ENCODE measurements at regions not wholly inside any gene's neighbourhood (a gene's known extent, or its start where the extent isn't known, plus 50 kb on each side); places are given as distances from the start of the nearest gene placed in this dataset.

DNA sequence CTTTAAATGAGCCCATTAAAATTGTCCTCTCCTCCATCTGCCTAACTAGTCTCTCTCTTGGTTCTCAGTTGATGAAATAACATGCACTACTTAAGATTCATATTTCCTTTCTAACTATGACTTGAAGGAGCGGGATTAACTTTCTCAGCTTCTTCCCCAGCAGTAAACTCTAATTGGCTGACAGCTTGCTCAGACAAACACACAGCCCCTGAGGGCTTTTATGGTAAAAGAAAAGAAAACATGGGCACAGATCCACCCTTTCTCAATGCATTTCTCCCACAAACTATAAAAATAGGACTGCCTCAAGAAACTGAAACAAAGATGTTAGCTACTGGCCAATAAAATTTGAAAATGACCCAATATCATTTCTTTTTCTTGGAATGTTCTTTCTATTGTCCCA, 703.1 kb downstream of the ADGRL2 start:
- no peak for DNase-seq (ENCODE audit: low read depth in 2 of 2)

- no peak for DNase-seq (ENCODE audit: low read depth in 2 of 2)
These were observed 698.3 kb downstream of the ADGRL2 start for GRCh38 chr1:82499022-82499421.

DNA sequence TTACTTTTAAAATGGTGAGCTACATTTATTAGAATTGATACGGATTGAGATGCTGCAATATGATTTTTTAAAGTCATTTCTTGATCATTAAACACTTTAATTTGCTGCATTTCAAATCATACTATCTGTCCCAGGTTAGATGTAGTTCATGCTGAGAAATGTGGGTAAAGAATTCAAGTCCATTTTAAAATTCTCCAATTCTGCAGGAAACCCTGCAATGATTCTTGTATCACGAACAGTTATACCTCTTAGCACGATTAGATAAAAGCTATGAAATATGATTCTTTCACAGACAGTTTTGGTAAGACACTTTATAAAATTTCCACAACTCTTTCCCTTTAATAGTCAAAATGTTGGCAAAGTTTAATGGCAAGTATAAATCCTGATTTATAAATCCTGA, 693.4 kb downstream of the ADGRL2 start:
- DNase-seq (ENCODE audit: low read depth in 2 of 2) = no peak

GRCh38 chr1:82492159-82492558, 691.4 kb downstream of the ADGRL2 start:
- no peak for DNase-seq (ENCODE audit: low read depth in 2 of 2)

GRCh38 chr1:82491301-82492048, 690.7 kb downstream of the ADGRL2 start:
- DNase-seq (ENCODE audit: low read depth in 2 of 2) = peak; percentile 4 to 7

- no peak for DNase-seq (ENCODE audit: low read depth in 2 of 2)
These were observed 687.0 kb downstream of the ADGRL2 start for GRCh38 chr1:82487778-82488177.

GRCh38 chr1:82486969-82487368, 686.2 kb downstream of the ADGRL2 start:
- no peak for DNase-seq (ENCODE audit: low read depth in 2 of 2)

DNA sequence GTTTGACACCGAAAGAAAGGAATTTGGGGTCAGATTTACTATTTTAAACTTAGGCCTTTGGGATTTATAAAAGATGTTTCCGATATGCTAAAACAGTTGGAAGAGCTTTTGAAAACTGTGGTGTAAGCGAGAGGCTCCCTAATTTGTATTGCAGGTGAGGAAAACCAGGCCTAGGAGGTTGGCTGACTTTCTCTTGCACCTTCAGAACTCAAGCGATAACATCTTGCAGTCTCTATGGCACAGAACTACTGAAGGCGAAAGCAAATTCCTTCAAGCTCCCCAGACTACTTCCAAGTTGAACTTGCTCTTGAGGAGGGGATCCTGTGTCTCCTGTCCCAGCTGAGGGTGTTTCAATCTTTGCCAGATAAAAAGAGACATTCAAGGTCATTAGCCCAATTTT, 685.7 kb downstream of the ADGRL2 start:
- DNase-seq (ENCODE audit: low read depth in 2 of 2) = no peak

GRCh38 chr1:82485591-82486369, 685.0 kb downstream of the ADGRL2 start:
- peak; percentile 0 to 18 for DNase-seq (ENCODE audit: low read depth in 2 of 2)

DNA sequence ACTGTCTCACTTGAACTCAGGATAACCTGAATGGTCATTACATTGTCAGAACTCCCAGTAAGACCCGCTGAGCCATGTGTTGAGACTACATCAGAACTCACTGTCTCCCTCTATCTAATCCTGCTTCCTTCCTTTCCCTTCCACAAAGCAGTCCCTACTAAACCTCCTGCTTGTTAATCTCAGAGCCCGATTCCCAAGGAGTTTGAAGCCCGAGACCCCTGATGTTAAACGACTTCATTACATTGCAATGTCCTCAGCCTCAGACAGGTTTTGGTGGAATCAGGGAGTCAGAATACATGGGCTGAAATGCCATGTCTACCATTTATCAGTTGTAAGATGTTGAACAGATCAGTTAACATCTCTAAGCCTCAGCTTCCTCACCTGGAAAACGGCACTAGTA, 682.4 kb downstream of the ADGRL2 start:
- no peak for DNase-seq (ENCODE audit: low read depth in 2 of 2)

DNA sequence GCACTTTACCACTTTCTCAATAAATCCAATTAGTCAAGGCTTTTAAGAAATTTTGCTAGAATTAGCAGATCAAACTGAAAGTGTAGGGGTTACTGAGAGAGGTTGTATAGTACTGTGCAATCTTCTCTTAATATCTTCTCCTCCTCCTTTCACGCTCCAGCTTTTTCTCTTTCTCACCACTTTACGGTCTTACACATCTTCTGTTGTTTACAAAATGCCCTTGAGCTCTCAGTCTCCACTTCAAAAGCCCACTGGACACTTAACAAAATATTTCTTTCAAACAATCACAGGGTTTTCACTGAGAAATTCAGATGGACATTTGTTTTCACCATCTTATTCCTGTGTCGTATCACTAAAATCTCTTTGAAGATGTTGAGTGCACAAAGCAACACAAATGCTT, 678.2 kb downstream of the ADGRL2 start:
- DNase-seq (ENCODE audit: low read depth in 2 of 2) = no peak

DNA sequence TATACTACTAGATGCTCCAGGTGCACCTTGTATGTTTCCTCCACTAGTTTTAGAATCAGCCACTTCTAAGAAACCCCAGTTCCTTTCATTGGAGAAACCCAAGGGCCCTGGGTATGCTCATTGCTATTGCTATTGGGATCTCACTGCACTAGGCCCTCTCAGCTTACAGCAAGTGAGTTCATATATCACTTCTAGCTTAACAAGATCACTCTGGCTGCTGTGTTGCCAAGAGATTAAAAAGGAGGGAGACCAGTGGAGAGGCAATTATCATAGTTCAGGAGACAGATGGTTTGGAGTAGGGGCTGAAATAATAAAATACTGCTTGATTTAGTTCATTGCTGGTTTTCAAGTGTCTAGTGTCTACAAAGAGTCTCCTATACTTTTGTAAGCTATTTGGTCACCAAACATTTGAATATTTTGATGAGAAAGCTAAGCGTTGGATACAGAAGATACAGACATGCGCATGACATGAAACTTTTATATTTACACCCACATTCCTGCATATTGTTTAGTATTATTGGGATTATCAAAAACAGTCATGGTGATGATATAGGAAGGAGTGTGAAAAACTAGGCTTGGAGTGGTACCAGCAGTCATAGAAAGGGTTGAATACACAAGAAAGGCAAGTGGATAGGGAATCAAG, 671.9 kb downstream of the ADGRL2 start:
- no peak for DNase-seq (ENCODE audit: low read depth in 2 of 2)

DNA sequence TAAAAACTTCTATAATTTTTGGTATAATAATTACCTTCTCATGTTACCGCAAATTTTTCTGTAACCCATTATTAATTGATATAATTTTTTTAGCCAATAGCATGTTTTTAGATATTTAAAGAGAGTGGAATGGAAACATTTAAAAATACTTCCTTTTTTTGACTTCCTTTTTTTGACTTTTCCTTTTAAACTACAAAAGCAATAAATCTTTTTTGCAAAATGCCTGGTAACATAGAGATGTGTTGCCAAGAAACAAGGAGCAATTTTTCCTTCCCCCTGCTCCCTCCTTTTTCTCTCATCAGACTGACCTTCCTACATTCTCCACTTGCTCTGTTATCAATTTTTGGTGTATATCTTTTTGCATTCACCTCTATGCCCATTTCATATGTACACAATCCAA, 666.2 kb downstream of the ADGRL2 start:
- no peak for DNase-seq (ENCODE audit: low read depth in 2 of 2)

DNA sequence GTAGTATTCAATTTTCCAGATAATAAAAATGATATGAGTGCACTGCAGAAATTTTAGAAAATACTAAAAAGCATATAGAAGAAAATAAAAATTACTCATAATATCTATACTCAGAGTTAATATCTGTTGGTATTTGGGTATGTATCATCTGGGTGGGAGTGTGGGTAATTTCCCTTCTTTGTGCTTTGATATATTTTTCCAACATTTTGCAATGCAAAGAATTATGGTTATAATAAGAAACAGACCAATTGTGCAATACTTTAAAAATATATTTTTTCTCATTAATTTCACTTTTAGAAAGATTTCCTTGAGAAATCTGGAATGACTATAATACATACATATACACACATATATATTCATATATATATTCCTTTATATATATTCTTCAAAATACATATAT, 665.7 kb downstream of the ADGRL2 start:
- DNase-seq (ENCODE audit: low read depth in 2 of 2) = no peak

GRCh38 chr1:82465024-82465423, 664.3 kb downstream of the ADGRL2 start:
- no peak for DNase-seq (ENCODE audit: low read depth in 2 of 2)

DNA sequence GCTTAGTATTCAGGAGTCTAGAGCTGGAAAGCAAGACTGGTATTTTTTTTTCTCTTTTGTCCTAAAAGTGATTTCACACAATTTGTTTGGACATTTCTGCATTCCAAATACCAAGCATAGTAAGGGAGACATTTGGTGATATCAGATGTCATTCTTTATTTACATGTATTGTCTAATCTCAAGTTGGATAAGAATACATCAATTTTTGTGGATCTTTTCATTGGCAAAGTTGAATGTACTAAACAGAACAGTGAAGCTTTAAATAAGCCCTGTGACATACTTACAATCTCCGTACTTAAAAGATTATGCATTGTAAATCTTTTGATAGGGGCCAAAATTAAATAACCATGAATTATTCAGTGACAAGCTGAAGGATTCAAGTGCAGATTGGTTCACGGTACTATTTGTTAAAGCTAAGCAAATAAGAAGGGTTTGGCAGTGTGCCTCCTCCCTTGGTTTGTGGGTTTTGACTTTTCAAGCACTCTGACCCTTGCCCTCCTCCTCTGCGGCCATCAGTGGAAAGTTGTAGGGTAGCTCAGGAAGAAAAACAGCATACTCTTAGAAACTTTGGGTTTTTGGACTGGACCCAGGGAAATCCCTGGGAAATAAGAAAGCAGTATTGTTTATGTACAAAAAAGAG, 663.7 kb downstream of the ADGRL2 start:
- no peak for DNase-seq (ENCODE audit: low read depth in 2 of 2)

- no peak for DNase-seq (ENCODE audit: low read depth in 2 of 2)
These were observed 663.2 kb downstream of the ADGRL2 start for GRCh38 chr1:82463951-82464350.

GRCh38 chr1:82462366-82462765, 661.6 kb downstream of the ADGRL2 start:
- DNase-seq (ENCODE audit: low read depth in 2 of 2) = no peak

- no peak for DNase-seq (ENCODE audit: low read depth in 2 of 2)
These were observed 654.6 kb downstream of the ADGRL2 start for GRCh38 chr1:82455342-82455741.

- no peak for DNase-seq (ENCODE audit: low read depth in 2 of 2)
These were observed 653.7 kb downstream of the ADGRL2 start for GRCh38 chr1:82454431-82454830.

GRCh38 chr1:82453511-82454185, 652.9 kb downstream of the ADGRL2 start:
- no peak for DNase-seq (ENCODE audit: low read depth in 2 of 2)

- DNase-seq (ENCODE audit: low read depth in 2 of 2) = no peak
These were observed 651.4 kb downstream of the ADGRL2 start for GRCh38 chr1:82452096-82452495.
